ENCODE measurements at regions not wholly inside any gene's neighbourhood (a gene's known extent, or its start where the extent isn't known, plus 50 kb on each side); places are given as distances from the start of the nearest gene placed in this dataset.
"Not testable (repeated sequence)": the region's sequence is repeated elsewhere in the genome, so short reads cannot be mapped to it uniquely, and the experiment has no call there.

- DNase-seq (ENCODE audit: low spot score), result no peak
Measured at GRCh38 chr5:124617787-124618186, 128.7 kb downstream of the ZNF608 start.

- no peak for DNase-seq (ENCODE audit: low spot score)
Measured at GRCh38 chr5:124614836-124615385, 131.5 kb downstream of the ZNF608 start.

GRCh38 chr5:124614105-124614504 lies 132.3 kb downstream of the ZNF608 start:
- DNase-seq (ENCODE audit: low spot score), result no peak

- no peak for DNase-seq (ENCODE audit: low spot score)
Measured at GRCh38 chr5:124613273-124613953, 133.0 kb downstream of the ZNF608 start.

GRCh38 chr5:124612023-124612422 lies 134.4 kb downstream of the ZNF608 start:
- no peak for DNase-seq (ENCODE audit: low spot score)

GRCh38 chr5:124611262-124611661 lies 135.2 kb downstream of the ZNF608 start:
- DNase-seq (ENCODE audit: low spot score), result not testable (repeated sequence)

- DNase-seq (ENCODE audit: low spot score), result not testable (repeated sequence)
Measured at GRCh38 chr5:124609685-124610084, 136.8 kb downstream of the ZNF608 start.

GRCh38 chr5:124606543-124606942 lies 139.9 kb downstream of the ZNF608 start:
- no peak for DNase-seq (ENCODE audit: low spot score)

- no peak for DNase-seq (ENCODE audit: low spot score)
Measured at GRCh38 chr5:124606093-124606492, 140.3 kb downstream of the ZNF608 start.

GRCh38 chr5:124605541-124605940 lies 140.9 kb downstream of the ZNF608 start:
- no peak for DNase-seq (ENCODE audit: low spot score)

- no peak for DNase-seq (ENCODE audit: low spot score)
Measured at GRCh38 chr5:124604419-124604818, 142.0 kb downstream of the ZNF608 start.

GRCh38 chr5:124602925-124603650 lies 143.4 kb downstream of the ZNF608 start:
- DNase-seq (ENCODE audit: low spot score), result no peak

- no peak for DNase-seq (ENCODE audit: low spot score)
Measured at GRCh38 chr5:124599028-124599973, 147.1 kb downstream of the ZNF608 start.

- DNase-seq (ENCODE audit: low spot score), result no peak
Measured at GRCh38 chr5:124596595-124597421, 149.6 kb downstream of the ZNF608 start.

GRCh38 chr5:124593952-124594351 lies 152.5 kb downstream of the ZNF608 start:
- no peak for DNase-seq (ENCODE audit: low spot score)

GRCh38 chr5:124592891-124593290 lies 153.5 kb downstream of the ZNF608 start:
- no peak for DNase-seq (ENCODE audit: low spot score)

- DNase-seq (ENCODE audit: low spot score), result no peak
Measured at GRCh38 chr5:124591583-124591982, 154.9 kb downstream of the ZNF608 start.

GRCh38 chr5:124590686-124591085 lies 155.8 kb downstream of the ZNF608 start:
- no peak for DNase-seq (ENCODE audit: low spot score)

- no peak for DNase-seq (ENCODE audit: low spot score)
Measured at GRCh38 chr5:124587280-124587679, 159.2 kb downstream of the ZNF608 start.

GRCh38 chr5:124584991-124585715 lies 161.3 kb downstream of the ZNF608 start:
- no peak for DNase-seq (ENCODE audit: low spot score)

Data from COLO829 (cell line).